Activated B cell treated with CpG ODN at 0.5 μM for 24 hours (primary cell): ENCODE measurements at regions not wholly inside any gene's neighbourhood (a gene's known extent, or its start where the extent isn't known, plus 50 kb on each side); places are given as distances from the start of the nearest gene placed in this dataset.

ENCODE experiments used
- ATAC-seq: fragments of 200-7000 bp; cut with Tn5 transposase; one replicate; pipeline ENCODE4 v1.10.0; 2021; ENCODE audit warnings: low read depth, mild to moderate bottlenecking, moderate library complexity
- CTCF ChIA-PET: fragments of 350-600 bp; sonication (Branson Sonifier 250); formaldehyde crosslinking; loops from one replicate; lab custom pipeline; 2021; ENCODE audit warnings: antibody characterized with exemption; lab: Charles Lee
- POLR2A ChIA-PET: fragments of 350-600 bp; sonication (Branson Sonifier 250); formaldehyde crosslinking; loops from one replicate; lab custom pipeline; 2021; ENCODE audit warnings: antibody characterized with exemption; lab: Charles Lee
- DNase-seq: peaks from one replicate; pipeline ENCODE4 v3.0.0; 2022
- H3K27ac Mint-ChIP-seq: one replicate; pipeline ENCODE4 v1.8.0; 2020; ENCODE audit warnings: mixed read lengths
- H3K27me3 Mint-ChIP-seq: one replicate; pipeline ENCODE4 v1.8.0; 2021; ENCODE audit warnings: mixed read lengths
- H3K36me3 Mint-ChIP-seq: one replicate; pipeline ENCODE4 v1.8.0; 2021; ENCODE audit warnings: low read depth, mixed read lengths
- H3K4me1 Mint-ChIP-seq: one replicate; pipeline ENCODE4 v1.8.0; 2021; ENCODE audit warnings: mixed read lengths
- H3K4me3 Mint-ChIP-seq: one replicate; pipeline ENCODE4 v1.8.0; 2020; ENCODE audit warnings: mild to moderate bottlenecking, mixed read lengths
- H3K9me3 Mint-ChIP-seq: one replicate; pipeline ENCODE4 v1.8.0; 2020; ENCODE audit warnings: mixed read lengths
- CTCF ChIP-seq: fragments of 200-600 bp; IDR thresholded peaks from one replicate; pipeline ENCODE4 v1.8.0; 2022; ENCODE audit warnings: antibody characterized with exemption, mild to moderate bottlenecking
- intact Hi-C: fragments of 100-400 bp; cut with micrococcal nuclease; formaldehyde crosslinking; loops from one replicate; pipeline ENCODE4 v1.15.1; 2024

GRCh38 chr16:52649870-52650269 lies 102.9 kb upstream of the TOX3 start:
- H3K27ac Mint-ChIP-seq: no peak overlapping the region
- ChIA-PET POLR2A (no interaction called here), CTCF (no interaction called here)
- H3K9me3 Mint-ChIP-seq: no peaks in the 10 kb centered on the region
- intact Hi-C loops: no loop called here
- no peaks in the 10 kb centered on the region for H3K4me1 Mint-ChIP-seq
- TF ChIP-seq CTCF: no peak
- H3K27me3 Mint-ChIP-seq: no peaks in the 10 kb centered on the region
- no peak for DNase-seq
- no peak overlapping the region for H3K4me3 Mint-ChIP-seq
- no peak for ATAC-seq
- no peaks in the 10 kb centered on the region for H3K36me3 Mint-ChIP-seq

- CTCF ChIA-PET: no interaction called here
- no peak overlapping the region for H3K4me3 Mint-ChIP-seq
- H3K36me3 Mint-ChIP-seq: no peaks in the 10 kb centered on the region
- POLR2A ChIA-PET: no interaction called here
- H3K27ac Mint-ChIP-seq: no peak overlapping the region
- intact Hi-C loops: no loop called here
- TF ChIP-seq CTCF: no peak
- DNase-seq (no peak), ATAC-seq (no peak)
- H3K27me3 Mint-ChIP-seq: no peaks in the 10 kb centered on the region
- H3K4me1 Mint-ChIP-seq: no peaks in the 10 kb centered on the region
- H3K9me3 Mint-ChIP-seq: no peaks in the 10 kb centered on the region
Measured at GRCh38 chr16:52647588-52647987, 100.6 kb upstream of the TOX3 start.

- ChIA-PET POLR2A (no interaction called here), CTCF (interaction anchor here (1.7 kb wide), 1 partner anchor 9 kb away, joined by 4 read pairs; no protein-coding TSS in a partner anchor)
- no peaks in the 10 kb centered on the region for H3K27me3 Mint-ChIP-seq
- H3K27ac Mint-ChIP-seq: no peak overlapping the region
- ATAC-seq: no peak
- no peak for DNase-seq
- H3K4me3 Mint-ChIP-seq: no peak overlapping the region
- no peak for TF ChIP-seq CTCF
- H3K9me3 Mint-ChIP-seq: no peaks in the 10 kb centered on the region
- intact Hi-C loops: no loop called here
- H3K4me1 Mint-ChIP-seq: no peaks in the 10 kb centered on the region
- no peaks in the 10 kb centered on the region for H3K36me3 Mint-ChIP-seq
Measured at GRCh38 chr16:52643006-52643405, 96.1 kb upstream of the TOX3 start.

- CTCF ChIA-PET: no interaction called here
- no peaks in the 10 kb centered on the region for H3K36me3 Mint-ChIP-seq
- peaks cover 14% of the 10 kb centered on the region for H3K9me3 Mint-ChIP-seq
- H3K27ac Mint-ChIP-seq: no peak overlapping the region
- no peaks in the 10 kb centered on the region for H3K4me1 Mint-ChIP-seq
- intact Hi-C loops: no loop called here
- ATAC-seq (no peak), DNase-seq (no peak)
- no peaks in the 10 kb centered on the region for H3K27me3 Mint-ChIP-seq
- POLR2A ChIA-PET: no interaction called here
- no peak overlapping the region for H3K4me3 Mint-ChIP-seq
- no peak for TF ChIP-seq CTCF
Measured at GRCh38 chr16:52634528-52634927, 87.6 kb upstream of the TOX3 start.

- ChIA-PET CTCF (no interaction called here), POLR2A (no interaction called here)
- TF ChIP-seq CTCF: no peak
- Mint-ChIP-seq H3K4me3 (no peak overlapping the region), H3K27me3 (no peaks in the 10 kb centered on the region), H3K9me3 (peaks cover 14% of the 10 kb centered on the region), H3K27ac (no peak overlapping the region), H3K4me1 (no peaks in the 10 kb centered on the region), H3K36me3 (no peaks in the 10 kb centered on the region)
- intact Hi-C loops: no loop called here
- ATAC-seq: no peak
- no peak for DNase-seq
Measured at GRCh38 chr16:52634104-52634503, 87.2 kb upstream of the TOX3 start.
